GM12878 (cell line): ENCODE measurements at regions not wholly inside any gene's neighbourhood (a gene's known extent, or its start where the extent isn't known, plus 50 kb on each side); places are given as distances from the start of the nearest gene placed in this dataset.
A peak's percentile ranks its signal among the peaks of the same experiment; 100 is the strongest.

ENCODE experiments used
- BCL11A ChIP-seq: IDR thresholded peaks from 2 replicates; pipeline ENCODE4 v1.6.1; 2011; ENCODE audit warnings: low read depth, low read length
- BHLHE40 ChIP-seq, 2 experiments: fragments of 450-650 bp in 1 of 2; IDR thresholded peaks; 2 replicates each; pipeline ENCODE4 v1.6.1; 2011 to 2017; ENCODE audit warnings: low read depth in 2 of 2, borderline replicate concordance in 1 of 2, improper control_type of control experiment in 1 of 2, low read length in 1 of 2, mild to moderate bottlenecking in 1 of 2
- CBFB ChIP-seq: IDR thresholded peaks from 2 replicates; pipeline ENCODE4 v1.6.1; 2016; ENCODE audit warnings: antibody characterized with exemption, low read depth
- CEBPB ChIP-seq, 2 experiments: fragments of 150-350 bp in 1 of 2; IDR thresholded peaks; 2 replicates each; pipeline ENCODE4 v1.6.1; 2012 to 2014; ENCODE audit warnings: low read depth in 2 of 2, low read length in 2 of 2, borderline replicate concordance in 1 of 2, inconsistent platforms in 1 of 2
- CHD1 ChIP-seq: IDR thresholded peaks from 2 replicates; pipeline ENCODE4 v1.6.1; 2012; ENCODE audit warnings: low read depth, low read length, improper control_type of control experiment
- CUX1 ChIP-seq: IDR thresholded peaks from 2 replicates; pipeline ENCODE4 v1.6.1; 2012; ENCODE audit warnings: improper control_type of control experiment, low read depth, low read length; ENCODE audit not compliant: insufficient replicate concordance
- KLF5 ChIP-seq: fragments of 450-650 bp; IDR thresholded peaks from 2 replicates; pipeline ENCODE4 v1.6.1; 2014; ENCODE audit warnings: mild to moderate bottlenecking; ENCODE audit not compliant: partially characterized antibody
- MEF2A ChIP-seq: IDR thresholded peaks from 2 replicates; pipeline ENCODE4 v1.6.1; 2011; ENCODE audit warnings: low read depth, mild to moderate bottlenecking, low read length, moderate library complexity; ENCODE audit not compliant: insufficient read depth
- NRF1 ChIP-seq: conservative IDR thresholded peaks from 2 replicates; pipeline ENCODE4 v1.6.1; 2011; ENCODE audit warnings: mild to moderate bottlenecking, low read depth, low read length, improper control_type of control experiment
- PAX8 ChIP-seq: fragments of 450-650 bp; IDR thresholded peaks from 2 replicates; pipeline ENCODE4 v1.6.1; 2017; ENCODE audit warnings: mild to moderate bottlenecking, moderate library complexity
- POLR2AphosphoS2 ChIP-seq: IDR thresholded peaks from 2 replicates; pipeline ENCODE4 v1.6.1; 2011; ENCODE audit warnings: low read depth, mild to moderate bottlenecking, low read length, improper control_type of control experiment, moderate library complexity
- POU2F2 ChIP-seq: IDR thresholded peaks from 3 replicates; pipeline ENCODE4 v1.6.1; 2011; ENCODE audit warnings: low read depth, mild to moderate bottlenecking, low read length, borderline replicate concordance
- RELB ChIP-seq: fragments of 450-650 bp; IDR thresholded peaks from 2 replicates; pipeline ENCODE4 v1.6.1; 2017; ENCODE audit warnings: low read depth, mild to moderate bottlenecking, moderate library complexity
- SPI1 ChIP-seq: IDR thresholded peaks from 2 replicates; pipeline ENCODE4 v1.6.1; 2011; ENCODE audit warnings: low read depth, mild to moderate bottlenecking, low read length, moderate library complexity, borderline replicate concordance; ENCODE audit not compliant: insufficient read depth
- ZBED1 ChIP-seq: IDR thresholded peaks from 2 replicates; pipeline ENCODE4 v1.6.1; 2016; ENCODE audit warnings: borderline replicate concordance
- ZNF592 ChIP-seq: fragments of 450-650 bp; IDR thresholded peaks from 2 replicates; pipeline ENCODE4 v1.6.1; 2017; ENCODE audit warnings: mild to moderate bottlenecking, moderate library complexity

- no peak for TF ChIP-seq POU2F2
- no peak for TF ChIP-seq POLR2AphosphoS2
- TF ChIP-seq CEBPB (IDR thresholded peaks at IDR 0.05; ENCODE audit: borderline replicate concordance in 1 of 2, low read depth in 2 of 2, low read length in 2 of 2): no peak
- TF ChIP-seq ZBED1: no peak
- 0 out of 2 replicates have a peak, but pooled peaks have one; percentile 68 for TF ChIP-seq PAX8
- no peak for TF ChIP-seq BCL11A
- no peak for TF ChIP-seq NRF1
- TF ChIP-seq CBFB: no peak
- TF ChIP-seq ZNF592: no peak
- TF ChIP-seq RELB: no peak
- no peak for TF ChIP-seq KLF5
- TF ChIP-seq CUX1: no peak
- TF ChIP-seq MEF2A: 0 out of 2 replicates have a peak, but pooled peaks have one; percentile 21
- TF ChIP-seq SPI1: no peak
- TF ChIP-seq BHLHE40 (IDR thresholded peaks at IDR 0.05; ENCODE audit: borderline replicate concordance in 1 of 2, low read depth in 2 of 2, low read length in 1 of 2): peak; percentile 43 to 45; a peak in 1 of 4 replicates
- TF ChIP-seq CHD1: no peak
These were observed 123.2 kb downstream of the PABPC4L start (continued) for GRCh38 chr4:134078230-134078914.
